Suppressor macrophage treated with lipopolysaccharide for 4 hours (primary cell): ENCODE measurements at regions not wholly inside any gene's neighbourhood (a gene's known extent, or its start where the extent isn't known, plus 50 kb on each side); places are given as distances from the start of the nearest gene placed in this dataset.
A peak's percentile ranks its signal among the peaks of the same experiment; 100 is the strongest.

Source experiments
- DNase-seq: peaks from one replicate; pipeline ENCODE4 v3.0.0-alpha.2; 2020

DNA sequence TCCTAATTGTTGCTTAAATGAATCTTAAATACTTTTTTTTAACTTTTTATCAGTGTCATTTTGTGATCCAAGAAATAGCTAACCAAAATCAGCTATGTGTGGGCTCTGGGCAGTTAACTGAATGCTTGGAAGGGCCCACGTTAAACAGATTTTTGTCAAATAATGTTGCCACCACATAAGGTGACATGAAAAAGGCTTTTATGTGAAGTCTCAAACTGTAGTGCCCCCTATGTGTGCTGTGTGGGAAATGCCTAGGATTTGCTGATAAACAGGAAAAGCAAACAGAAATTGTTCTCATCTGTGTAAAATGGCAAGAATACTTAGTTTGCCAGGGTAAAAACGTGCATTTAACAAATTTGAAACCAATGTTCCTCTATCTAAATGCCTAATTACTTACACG is 242.2 kb downstream of the ZNF516 start:
- peak; percentile 3 for DNase-seq

DNA sequence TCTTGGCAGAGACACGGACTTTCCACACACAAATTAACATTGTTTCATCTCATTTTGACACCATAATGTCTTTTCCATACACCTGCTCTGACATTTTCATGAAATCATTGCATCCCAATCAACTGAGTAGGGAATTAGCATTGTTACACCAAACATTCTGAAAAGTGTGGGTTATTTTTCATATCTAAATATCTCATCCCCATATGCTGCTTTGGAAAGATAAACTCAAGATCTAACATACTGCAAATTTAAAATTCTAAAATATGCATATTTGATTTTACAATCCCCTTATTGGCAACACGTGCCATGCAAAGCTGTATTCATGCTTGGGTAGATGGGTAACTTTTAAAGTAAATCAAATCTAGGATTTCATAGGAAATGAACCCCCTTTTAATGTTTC is 242.9 kb downstream of the ZNF516 start:
- no peak for DNase-seq

DNA sequence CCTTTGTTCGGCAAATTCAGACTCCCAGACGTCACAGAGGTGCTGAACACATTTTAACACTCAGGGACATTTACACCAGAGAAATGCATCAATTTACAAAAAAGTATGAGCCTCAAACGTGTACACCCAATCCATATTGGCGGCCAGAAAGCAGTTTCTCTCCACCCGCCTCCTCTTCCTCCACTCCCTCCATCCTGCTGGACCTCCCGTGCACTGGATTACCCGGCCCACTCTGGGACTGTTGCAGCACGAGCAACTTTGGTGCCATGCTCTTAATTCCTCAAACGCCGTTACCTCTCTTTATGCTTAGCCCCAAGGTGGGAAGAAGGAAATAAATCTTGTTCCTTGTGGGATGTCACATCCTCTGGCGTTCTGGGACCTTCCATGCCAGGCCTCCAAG is 243.4 kb downstream of the ZNF516 start:
- no peak for DNase-seq

DNA sequence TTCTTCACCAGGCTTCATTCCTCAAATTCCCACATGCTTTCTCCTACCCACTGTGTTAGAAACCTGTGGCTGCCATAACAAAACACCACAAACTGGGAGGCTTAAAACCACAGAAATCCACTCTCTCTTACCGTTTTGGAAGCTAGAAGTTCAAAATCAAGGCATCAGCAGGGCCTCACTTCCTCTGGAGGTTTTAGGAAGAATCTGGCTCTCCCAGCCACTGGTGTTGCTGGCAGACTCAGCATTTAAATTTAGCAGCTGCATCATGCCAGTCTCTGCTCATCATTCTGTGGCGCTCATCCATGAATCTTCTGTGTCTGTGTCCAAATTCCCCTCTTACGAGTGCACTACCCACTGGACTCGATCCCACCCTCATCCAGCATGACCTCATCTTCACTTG is 248.5 kb downstream of the ZNF516 start:
- no peak for DNase-seq

DNA sequence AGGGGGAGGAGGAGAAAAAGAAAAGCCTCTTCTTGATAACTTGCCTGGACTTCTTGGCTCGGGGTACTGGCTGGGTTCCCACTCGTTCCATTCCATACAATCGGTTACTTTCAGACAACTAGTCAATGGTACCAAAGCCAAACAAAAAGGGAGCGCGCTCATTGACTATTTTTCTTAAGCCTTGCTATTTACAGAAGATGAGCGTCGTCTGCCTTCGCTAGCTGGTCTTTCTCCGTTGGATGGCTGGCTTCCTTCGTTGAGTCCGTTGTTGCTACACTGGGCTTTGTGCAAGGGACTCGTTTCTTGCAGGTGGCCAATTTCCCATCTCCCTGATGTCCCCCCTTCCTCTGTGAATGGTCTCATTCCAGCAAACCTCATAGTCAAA is 260.4 kb downstream of the ZNF516 start:
- no peak for DNase-seq

DNA sequence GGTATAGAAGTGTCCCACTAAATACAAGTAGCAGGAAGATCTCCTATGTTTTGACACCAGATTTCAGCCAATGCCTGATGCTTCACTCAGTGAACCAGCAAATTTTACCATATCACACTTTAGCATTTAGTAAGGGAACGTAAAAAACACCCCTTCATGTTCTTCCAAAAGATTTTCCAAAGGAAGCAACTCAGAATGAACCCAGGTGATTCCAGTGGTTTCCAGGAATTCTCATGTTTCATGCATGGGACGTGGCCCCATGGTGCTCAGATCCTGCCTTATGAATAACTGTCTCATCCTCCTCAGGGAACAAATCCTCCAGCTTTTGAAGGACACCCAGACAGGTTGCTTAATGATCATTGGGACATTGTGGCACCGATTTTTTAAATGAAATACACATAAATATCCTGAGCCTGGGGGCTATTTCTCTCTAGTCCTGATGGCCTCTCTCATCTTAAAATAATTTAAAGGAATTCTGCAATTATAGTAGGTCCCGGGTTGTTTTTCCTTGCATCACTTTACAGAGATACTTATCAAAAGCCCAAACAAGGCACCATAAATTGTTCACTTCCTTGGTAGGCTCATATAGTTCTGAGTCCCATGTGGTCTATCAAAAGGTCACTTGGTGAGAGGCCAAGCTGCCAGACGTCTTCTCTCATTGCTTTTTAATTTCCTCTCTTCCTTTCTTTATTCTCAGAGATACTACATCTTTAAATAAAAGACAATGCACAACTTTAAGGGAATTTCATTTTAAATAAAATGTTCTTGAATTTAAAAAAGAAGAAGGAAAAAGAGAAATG is 261.0 kb downstream of the ZNF516 start:
- DNase-seq, result no peak

DNA sequence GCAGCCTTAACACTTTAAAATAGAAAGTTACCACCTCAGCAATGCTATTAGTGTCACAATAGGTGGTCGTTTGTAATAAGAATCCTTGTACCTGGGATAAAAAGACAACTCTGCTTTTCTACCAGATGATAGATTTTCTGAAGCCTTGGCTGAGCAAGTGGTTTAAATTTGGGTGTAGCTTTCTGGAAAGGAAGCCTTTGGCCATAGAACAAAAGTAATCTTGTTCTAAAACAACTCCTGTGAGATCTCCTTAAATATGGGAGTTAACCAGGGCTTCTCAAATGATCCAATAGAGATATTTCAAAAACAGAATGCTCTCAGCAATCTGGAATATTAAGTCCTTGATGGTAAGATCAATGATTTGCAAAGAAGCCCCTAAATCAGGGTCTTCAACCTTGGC is 261.6 kb downstream of the ZNF516 start:
- DNase-seq, result no peak

DNA sequence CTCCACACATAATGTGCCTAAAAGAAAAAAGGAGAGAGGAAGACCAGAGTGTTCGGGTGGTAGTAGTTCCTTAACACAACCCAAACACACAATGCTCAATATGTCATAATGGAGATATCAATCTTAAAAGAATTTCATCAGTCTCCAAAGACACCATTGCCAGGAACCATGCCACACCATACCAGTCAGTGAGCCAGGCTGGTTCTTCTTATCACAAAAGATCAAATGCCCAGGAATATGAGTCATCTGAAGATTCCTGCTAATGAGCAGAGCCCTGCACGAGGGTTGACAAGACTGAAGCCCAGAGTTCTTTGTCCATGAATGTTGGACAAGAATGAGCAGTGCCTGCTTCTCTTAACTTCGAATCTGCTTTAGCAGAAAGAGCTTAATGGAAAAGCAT is 262.3 kb downstream of the ZNF516 start:
- DNase-seq, result no peak

DNA sequence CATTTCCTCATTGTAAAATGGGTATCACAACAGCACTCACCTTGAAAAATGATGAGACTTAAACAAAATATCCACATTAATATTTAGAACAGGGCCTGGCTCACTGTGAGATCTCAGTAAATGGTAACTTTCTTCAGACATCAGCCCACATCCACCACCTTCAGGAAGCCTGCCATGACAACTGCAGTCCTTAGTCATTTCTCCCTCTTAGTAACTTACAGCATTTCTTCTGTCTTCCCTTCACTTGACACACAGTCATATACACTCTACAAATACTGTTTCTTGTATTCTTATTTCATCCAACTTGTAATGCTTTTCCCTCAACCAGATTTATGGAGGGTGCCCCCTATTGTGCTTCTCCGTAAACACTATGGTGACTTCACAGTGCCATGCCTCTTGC is 263.0 kb downstream of the ZNF516 start:
- DNase-seq, result no peak

DNA sequence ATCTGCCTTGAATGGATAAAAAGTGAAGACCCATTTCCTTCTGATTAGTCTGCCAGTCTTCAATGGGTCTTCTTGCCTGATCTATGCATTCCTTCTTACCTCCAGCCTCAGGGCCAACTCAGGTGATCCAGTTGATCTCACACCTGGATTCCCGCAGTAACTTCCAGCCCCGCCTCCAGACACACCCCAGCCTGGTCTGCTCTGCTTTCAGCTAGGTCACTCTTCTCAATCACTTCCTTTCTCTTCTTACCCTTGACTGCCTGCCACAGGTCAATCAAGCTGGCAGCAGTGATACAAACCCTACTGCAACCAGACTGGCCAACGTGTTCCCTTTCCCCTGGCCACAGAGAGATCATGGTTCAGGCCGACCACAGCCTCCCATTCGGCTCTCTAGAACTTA is 263.6 kb downstream of the ZNF516 start:
- DNase-seq, result no peak

DNA sequence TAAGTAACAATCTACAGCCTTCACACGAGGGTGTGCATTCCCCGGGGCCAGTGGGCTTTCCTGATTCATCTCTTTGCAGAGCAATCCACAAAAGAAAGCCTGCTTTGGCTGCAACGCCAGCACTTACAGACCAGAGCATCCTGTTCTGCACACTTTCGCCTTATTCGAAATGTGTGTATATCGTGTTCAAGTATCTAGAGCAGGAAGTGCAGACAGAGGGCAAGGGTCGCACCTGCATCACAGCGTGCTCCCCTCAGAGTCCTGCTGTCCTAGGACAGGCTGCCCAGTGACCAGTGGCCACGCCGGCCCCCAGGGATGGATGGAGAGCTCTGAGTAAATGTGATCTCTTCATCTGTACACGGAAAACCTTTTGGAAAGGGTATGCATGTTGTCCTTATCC is 264.3 kb downstream of the ZNF516 start:
- DNase-seq, result no peak

DNA sequence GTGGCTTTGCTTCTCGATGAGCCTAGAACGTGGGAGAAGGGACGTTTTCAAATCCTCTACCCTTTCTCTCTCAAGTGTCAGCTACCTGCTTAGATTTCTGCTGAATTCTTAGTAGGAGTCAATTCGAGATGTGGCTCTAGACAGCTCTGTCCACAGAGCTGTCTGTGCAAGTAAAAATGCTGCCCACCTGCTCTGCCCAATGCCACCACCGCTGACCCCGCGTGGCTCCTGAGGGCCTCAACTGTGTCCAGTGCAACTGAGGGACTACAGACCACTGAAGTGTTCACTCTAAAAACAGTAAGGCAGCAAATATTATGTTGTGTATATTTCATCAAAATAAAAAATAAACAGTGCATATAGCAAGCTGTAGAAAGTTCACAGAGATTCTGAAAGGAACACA is 266.3 kb downstream of the ZNF516 start:
- no peak for DNase-seq

DNA sequence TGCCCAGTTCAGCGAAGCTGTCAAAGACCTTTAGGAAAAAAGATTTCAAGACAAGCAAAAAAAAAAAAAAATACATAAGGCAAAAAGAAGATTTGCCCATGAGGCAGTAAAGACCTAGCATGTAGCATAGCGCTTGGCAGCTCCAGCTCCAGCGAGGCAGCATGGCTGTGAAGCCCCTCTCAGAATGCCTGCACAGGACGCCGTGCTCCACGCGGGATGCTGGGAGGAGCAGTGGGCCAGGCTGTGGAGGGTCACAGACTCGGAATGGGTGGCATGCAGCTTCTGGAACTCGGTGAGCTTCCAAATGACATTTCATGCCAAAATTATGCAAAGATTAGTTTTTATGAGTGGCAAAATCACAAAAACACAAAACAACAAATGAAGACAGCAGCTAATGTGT is 267.3 kb downstream of the ZNF516 start:
- DNase-seq, result no peak

DNA sequence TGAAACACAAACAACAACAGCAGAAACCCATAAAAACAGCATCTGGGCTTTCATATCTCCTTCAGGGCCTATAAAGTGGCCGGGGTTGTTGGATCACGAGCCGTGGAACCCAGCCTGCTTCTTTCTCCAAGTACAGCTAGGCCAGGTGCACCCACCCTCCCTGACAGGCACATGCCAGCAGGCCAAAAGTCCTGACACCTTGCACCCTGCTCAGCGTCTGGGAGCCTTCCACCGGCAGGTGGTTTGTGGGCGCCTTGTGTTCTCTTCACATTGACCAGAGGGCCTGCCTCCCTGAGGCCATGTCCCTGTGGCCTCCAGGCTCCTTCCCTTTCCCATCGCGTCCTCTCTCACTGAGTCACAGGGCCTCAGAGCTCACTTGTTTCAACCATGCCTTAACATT is 271.6 kb downstream of the ZNF516 start:
- DNase-seq, result no peak

DNA sequence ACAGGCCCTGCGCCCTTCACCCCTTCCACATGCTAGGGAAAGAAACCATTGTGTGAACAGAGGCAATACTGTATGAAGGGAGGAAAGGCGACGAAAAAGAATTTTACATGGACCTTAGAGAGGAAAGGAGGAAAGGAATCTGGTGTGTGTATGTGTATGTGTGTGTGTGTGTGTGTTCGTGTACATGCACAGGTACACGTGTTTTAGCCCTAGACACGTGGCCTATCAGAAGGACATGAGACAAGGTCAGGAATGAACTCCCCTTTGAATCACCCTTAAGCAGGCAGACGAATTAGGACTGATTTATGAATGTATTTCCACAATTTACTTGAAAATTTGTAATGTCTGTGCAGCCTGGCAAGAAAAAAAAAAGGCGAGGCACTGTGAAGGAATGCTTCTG is 276.0 kb downstream of the ZNF516 start:
- no peak for DNase-seq

DNA sequence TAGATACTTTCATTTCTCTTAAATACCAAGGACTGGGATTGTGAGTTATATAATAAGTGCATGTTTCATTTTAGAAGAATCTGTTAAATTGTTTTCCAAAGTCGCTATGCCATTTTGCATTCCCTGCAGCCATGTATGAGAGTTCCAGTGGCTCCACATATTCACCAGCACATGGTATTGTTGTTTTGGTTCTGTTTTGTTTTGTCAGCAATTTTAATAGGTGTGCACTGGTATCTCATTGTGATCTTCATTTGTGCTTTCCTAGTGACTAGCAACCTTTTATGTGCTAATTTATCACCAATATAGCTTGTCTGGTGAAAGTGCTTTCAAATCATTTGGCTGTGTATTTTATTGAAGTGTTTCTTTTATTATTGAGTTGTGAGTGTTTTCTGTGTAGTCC is 278.9 kb downstream of the ZNF516 start:
- no peak for DNase-seq

DNA sequence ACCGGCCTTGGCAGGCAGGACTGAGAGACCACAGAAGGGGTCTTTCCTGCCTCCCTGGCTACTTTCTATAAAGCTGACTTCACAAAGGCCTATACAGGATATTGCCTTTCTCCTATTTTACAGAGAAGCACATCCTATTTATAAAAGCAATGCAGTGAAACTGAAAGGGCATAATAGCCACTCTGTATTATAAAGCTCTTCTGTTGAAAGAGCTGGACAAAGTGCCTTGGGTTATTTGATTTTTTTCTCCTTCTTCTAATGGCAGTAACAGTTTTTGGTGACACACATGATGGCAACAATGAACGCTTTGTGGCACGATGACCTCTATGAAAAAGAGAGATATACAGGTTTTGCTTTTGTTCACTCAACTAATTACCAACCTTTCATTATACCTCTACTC is 281.1 kb downstream of the ZNF516 start:
- no peak for DNase-seq

DNA sequence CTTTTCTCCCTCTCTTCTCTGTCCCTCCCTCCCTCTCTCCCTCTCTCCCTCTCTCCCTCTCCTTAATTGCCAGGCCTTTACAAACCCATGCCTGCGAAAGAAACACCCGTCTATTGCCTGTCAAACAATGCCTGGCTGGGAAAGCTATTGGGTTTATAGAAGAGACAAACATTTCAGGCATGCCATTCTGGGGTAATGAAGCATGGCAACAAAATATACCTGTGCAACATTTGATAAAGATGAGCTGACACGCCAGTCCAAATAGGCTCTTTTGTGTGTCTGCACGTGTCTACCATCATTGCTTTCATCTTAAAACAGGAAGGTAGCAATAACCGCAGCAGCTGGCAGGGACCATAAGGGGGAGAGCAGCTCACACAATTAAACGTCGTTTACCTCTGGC is 282.1 kb downstream of the ZNF516 start:
- DNase-seq, result no peak

DNA sequence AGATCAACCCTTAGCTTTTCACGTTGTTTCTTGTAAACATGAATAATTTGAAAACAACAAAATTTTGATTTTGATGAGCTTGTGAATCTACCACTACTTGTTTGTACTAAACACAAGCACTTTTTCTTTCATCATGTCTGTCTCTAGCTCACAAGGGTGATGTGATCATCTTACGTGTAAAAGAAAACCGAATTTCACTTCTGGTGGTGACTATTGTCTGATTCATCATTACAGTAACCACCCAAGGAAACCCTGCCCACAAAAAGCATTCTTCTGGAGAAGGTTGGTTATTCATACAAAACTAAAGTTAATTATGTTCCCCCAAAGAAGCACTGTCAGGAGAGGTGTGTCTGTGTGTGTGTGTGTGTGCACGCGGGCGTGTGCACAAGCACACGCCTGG is 285.4 kb downstream of the ZNF516 start:
- peak; percentile 15 for DNase-seq

DNA sequence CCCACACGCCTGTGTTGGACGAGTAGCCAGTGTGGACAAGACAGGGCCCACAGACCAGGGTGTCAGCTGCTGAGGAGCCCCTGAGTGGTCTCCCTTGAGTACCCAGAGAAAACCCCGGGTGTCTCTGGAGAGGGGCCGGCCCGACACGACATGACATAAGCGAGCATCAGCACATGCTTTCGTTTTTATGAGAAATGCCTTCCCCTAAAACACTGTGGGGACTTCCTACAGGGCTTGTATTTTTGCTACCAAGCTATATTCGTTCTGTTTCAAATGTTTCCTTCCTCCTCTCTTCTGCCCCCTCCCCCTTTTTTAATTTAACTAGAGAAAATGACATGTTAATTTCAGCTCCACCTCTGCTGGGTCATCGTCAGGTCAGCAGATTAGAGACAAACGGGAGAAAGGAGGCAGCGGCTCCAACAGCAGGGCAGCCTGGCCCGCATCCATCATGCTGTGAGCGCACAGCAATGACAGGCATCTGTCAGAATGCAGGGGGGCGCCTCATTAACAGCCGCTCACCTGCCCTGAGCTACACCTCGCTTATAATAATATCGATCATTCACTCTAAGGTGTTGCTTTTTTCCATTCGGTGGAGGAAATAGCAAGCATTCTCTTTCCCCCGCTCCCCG is 286.2 kb downstream of the ZNF516 start:
- DNase-seq, result peak; percentile 5

DNA sequence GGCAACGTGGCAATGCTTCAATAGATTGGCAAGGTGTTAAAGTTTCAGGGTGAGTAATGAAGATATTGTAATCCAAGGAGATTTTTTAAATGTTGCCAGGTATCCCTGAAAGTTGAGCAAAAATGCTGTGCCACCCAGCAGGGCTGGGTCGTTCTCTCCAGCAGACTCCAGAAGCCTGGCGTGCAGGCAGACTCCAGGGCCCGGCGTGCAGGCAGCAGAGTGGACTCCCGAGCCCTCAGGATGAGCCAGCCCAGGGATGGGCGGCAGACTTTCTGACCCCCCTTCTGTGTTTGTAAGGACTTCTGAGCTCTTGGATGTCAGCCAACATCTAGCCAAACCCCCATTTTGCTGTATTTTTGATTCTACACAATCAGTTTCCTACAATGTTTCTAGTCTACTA is 289.1 kb downstream of the ZNF516 start:
- no peak for DNase-seq

DNA sequence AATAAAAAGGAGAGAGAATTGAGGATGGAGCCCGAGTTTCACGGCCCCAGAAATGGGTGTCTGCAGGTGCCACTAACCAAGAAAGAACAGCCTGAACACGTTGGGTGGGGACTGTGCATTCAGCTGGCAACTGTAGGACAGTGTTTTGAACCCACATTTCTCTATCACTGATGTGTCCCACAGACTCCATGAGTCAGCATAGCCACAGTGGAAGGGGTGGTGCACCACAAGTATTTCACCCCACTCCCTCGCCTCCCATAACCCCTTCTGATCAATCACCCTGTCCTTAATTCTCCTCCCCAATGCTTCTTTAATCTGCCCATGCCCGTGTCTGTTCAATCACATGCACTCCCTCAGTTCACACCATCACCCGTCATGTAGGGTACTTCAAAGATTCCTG is 291.5 kb downstream of the ZNF516 start:
- no peak for DNase-seq

DNA sequence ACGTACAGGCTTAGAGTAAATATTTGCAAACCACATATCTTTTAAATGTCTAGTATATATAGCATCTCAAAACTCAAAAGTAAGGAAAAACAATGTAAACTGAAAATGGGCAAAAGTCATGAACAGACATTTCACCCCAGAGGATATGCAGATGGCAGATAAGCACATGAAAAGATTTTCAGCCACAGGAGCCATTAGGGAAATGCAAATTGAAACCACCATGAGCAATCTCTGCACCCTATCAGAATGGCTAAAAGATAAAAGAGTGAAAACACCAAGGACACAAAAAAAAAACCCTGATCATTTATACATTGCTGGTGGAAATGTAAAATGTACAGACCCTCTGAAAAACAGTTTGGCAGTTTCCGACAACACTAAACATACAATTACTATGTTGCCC is 292.7 kb downstream of the ZNF516 start:
- no peak for DNase-seq

DNA sequence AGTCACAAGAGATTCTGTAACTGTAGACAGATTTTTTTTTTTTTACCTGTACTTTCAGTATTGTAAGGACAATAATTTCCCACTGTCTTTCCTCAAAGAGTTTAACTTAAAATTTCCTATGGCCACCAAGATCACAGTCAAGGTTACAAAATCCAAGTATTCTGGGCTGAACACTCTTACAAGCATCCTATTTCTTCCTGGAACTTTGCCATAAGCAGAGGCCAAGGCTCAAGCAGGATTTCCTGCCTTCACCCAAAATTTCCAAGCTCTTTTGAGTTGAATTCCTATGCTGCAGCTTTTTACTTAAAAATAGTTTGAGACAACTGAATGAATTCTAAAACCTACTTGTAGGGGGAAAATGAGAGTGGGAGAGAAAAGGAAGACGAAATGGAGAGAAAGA is 299.4 kb downstream of the ZNF516 start:
- DNase-seq, result no peak

DNA sequence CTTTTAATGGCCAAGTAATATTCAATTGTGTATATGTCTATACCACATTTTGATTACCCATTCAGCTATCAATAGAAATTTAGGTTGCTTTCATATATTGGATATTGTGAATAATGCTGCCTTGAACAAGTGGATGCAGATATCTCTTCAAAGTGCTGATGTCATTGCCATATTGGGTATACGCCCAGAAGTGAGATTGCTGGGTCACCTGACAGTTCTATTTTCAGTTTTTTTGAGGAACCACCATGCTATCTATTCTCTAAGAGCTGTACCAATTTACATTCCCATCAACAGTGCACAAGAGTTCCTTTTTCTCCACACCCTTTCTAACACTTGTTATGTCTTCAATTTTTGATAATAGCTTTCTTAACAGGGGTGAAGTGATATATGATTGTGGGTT is 306.9 kb downstream of the ZNF516 start:
- no peak for DNase-seq
